NCI-H524 (cell line): ENCODE measurements at regions not wholly inside any gene's neighbourhood (a gene's known extent, or its start where the extent isn't known, plus 50 kb on each side); places are given as distances from the start of the nearest gene placed in this dataset.
A peak's percentile ranks its signal among the peaks of the same experiment; 100 is the strongest.

Experiments used
- DNase-seq, 2 experiments: peaks; one replicate each; lab custom pipeline; 2025; lab: John Stamatoyannopoulos, UW

DNA sequence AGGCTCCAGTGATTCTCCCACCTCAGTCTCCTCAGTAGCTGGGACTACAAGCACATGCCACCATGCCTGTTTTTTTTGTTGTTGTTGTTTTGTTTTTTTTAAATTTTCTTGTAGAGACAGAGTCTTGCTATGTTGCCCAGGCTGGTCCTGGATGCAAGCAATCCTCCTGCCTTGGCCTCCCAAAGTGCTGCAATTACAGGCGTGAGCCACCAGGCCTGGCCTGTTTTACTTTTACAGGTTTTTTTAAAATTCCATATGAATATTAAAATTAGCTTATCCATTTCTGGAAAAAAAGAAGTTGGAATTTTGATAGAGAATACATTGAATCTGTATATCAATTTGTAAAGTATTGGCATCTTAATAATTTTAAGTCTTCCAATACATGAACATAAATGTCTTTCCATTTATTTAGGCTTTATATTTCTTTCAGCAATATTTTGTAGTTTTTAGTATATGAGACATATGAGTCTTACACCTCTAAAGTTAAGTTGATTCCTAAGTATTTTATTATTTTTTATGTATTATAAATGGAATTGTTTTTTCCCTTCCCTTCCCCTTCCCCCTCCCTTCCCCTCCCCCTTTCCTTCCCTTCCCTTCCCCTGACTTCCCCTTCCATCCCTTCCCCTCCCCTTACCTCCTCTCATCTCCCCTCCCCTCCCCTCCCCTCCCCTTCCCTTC lies 323.5 kb upstream of the SALL1 start:
- DNase-seq: no peak

DNA sequence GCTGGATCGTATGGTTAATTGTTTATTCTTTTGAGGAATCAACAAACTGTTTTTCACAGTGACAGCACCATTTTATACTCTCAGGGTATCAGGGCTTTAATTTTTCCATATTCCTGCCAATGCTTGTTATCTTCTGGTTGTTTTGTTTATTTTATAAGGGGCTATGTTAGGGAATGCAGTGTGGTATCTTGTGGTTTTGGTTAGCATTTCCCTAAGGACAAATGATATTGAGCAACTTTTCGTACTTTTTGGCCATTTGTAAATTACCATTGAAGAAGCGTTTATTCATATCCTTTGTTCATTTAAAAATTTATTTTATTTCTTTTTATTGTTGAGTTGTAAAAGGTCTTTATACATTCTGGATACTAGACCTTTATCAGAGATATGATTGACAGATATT lies 322.0 kb upstream of the SALL1 start:
- no peak for DNase-seq

DNA sequence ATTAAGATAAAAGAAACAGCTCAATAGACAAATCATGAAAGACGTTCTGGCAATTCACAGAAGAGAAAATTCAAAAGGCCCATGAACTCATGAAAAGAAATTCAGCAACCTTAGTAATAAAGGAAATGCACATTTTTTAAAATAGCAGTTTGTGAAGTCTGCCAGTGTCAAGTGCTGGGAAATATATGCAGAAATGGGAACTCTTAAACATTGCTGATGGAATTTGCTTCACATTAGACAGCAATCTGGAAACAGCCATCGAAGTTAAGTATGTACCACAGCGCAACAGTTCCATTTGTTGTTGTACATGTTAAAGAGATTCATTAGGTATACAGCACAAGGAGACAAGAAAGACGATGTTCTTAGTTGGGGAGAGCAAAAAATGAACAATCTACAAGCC lies 319.4 kb upstream of the SALL1 start:
- DNase-seq: no peak

DNA sequence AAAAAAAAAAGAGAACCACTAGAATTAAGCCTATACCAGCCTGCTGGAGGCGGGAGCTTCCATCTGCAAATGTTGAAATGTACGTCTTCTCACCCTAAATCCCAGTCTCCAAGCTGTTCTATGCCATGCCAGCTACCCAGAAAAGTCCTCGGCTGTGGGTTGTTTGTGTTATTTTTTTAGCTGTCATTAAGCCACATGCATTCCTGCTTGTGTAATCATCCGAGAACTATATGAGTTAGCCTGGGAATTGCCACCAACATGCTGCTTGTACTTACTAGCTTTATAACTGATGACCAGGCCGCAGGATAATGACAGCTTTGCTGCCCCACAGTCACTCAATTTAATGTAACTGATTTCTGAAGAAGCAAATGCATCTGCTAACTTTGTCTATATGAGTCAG lies 313.9 kb upstream of the SALL1 start:
- DNase-seq: no peak

DNA sequence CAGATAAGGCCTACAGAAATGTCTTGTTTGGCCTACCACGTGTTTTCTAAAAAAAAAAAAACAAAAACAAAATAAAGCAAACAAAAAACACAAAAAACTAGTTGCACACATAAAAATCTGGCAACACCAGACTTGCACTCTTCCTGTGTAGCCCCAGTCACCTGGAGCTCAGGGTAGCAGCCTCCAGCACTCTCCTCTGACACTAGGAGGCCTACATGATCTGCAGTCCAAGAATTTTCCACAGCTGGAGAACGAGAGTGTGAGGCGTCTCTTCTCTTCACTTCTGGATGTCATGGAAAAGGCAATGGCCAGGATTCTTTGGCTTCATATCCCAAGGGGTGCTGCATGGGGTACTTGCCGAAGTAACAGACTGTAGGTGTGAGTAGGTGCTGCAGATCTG lies 310.2 kb upstream of the SALL1 start:
- DNase-seq: no peak

DNA sequence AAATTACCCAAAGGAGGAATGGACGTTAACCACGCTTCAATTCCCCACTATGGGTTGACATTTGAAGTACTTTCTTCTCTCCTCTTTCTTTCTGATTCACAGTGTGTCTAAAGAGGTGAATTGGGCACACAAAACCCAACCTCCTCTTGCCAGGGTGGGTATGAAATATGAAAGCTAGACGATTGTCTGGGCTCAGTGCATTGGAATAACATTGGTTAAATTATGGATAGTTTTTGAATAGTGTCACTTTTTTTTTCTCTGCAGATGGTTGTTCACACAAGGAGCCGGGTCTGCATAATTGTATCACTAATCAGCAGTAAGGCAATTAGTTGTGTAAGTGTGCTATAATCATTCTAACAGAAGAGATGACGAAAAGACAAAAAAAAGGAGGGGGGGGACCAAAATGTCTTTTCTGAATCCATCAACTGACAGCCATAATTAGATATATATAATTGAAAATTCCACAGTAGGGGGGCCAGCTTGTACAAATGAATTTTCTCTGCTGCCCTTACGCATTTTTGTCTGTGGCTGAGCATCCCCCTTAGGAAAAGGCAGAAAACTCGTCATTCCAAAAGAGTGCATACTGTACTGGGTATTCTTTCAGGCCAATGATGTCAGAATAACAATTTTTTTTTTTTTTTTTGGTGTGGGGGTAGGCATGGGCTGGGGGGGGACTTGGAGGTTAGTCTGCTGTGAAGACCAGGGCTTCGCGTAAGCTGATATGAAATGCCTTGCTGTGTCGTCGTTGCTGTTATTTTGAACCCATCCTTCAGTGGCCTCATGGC lies 307.5 kb upstream of the SALL1 start:
- DNase-seq: no peak

DNA sequence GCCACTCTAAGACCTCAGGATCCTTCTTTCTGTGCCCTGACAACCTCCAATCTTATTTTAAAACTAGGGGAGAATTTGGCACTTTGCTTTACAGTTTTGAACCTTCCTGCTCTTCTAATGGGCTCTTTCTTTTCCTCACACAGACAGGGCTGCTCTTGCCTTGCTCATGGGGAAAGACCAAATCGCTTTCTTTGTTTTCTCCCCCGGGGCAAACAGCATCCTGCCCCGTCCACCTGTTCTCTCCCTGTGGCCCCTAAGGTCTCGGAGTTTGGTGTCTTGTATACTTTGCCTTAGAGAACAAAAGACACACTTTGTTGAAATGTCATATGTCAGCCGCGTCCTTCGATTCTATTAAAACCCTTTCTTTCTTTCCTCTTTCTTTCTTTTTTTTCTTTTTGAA lies 306.7 kb upstream of the SALL1 start:
- no peak for DNase-seq

DNA sequence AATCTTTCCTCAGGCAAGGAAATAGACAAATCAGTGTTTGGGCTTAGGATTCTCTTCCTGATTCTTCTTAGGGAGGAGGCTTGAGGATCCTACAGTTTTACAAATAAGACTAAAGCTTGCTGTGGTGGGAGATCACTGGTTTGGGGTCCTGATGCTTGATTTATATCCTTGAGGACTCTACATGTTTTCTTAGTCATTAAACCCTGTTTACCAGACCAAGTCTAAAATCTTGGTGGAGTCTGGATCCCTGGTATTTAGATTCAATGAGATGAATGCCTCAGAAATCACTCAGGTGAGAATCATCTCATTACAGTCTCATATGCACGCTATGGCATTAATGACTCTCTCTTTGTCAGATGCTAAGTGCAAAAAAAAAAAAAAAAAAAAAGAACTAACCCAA lies 304.3 kb upstream of the SALL1 start:
- DNase-seq: no peak

DNA sequence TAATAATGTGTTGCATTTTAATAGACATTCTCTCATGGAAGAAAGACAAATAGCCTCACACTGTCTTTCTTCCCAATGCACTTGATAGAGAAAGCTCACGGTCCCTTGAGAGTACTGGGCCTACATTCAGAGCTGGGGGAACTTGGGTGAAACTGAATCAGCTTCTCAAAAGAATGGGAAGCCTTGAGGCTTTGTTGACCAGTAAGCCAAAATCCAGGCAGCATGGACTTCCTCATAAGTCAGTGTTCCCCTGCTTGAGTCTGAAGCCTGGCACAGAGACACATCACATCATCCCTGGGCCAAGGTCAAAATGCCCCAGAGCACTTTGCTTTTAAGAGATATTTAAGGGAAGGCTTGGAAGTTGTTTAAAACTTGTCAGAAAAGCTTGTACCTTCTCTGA lies 302.2 kb upstream of the SALL1 start:
- DNase-seq: no peak

DNA sequence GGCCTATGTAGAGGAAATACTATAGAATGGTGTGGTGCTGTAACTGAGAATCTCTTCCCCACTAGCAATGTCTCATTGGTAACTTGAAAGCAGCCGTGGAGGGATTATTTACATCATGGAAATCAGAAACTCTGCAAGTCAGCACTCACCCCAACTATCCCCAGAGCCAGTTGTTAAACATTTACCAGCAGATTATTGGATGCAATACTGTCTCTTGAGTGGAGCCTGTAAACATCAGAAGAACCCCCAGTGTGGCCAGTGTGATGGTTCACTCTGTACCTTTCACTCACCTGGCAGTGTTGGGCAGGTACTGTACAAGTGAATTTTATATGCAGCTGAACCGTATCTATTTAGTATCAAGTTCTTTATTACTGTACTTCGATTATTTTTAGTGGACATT lies 299.8 kb upstream of the SALL1 start:
- no peak for DNase-seq

DNA sequence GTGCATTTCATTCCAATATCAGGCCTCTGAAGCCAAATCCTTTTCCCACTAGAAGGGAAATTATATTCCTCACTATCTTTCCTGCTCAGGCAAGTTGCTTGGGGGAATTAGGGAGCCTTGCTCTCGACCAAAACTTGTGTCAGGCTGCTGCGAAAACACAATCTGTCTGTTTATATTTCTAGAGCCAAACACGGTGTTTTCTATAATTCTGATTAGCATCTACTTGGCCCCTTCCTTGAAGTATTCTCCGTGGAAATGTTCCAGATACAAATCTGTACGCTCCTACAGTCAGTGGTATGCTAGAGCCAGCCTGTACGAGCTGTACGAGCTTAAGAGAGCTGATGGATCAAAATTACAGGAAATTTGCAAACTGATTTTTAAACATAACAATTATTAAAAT lies 299.3 kb upstream of the SALL1 start:
- DNase-seq: no peak

DNA sequence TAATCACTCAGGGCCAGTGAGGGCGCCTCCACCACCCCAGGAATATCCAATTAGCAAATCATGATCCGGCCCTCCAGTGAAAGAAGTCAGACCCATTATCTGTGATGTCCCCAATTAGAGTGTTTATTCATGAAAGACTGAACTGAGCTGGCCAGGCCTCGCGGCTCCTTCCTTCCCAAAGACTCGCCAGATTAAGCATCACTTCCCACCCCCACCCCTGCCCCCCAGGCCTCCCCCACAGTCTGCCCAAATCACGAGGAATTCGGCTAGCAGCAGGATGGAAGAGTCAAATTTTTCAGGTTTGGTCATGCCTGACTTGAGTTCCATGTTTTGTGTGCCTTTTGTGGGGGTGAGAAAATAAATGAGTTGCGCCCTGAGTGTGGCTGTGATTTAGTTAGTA lies 298.4 kb upstream of the SALL1 start:
- no peak for DNase-seq

DNA sequence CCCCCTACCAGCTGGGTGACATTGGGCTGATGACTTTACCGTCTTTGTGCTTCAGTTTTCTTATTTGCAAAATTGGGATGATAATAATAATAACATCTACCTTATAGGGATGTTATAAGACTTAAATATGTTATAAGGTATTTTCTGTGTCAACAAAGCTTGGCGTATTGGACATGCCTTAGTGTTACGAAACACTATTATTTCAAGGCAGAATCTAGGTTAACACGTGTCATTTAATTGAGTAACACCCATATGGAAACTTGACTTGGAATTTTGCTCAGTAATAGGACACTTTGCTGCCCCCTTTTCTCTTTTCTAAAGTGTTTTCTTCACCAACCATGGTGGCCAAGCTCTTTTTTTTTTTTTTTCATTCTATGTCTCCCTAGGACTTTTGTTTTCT lies 294.2 kb upstream of the SALL1 start:
- DNase-seq: no peak

DNA sequence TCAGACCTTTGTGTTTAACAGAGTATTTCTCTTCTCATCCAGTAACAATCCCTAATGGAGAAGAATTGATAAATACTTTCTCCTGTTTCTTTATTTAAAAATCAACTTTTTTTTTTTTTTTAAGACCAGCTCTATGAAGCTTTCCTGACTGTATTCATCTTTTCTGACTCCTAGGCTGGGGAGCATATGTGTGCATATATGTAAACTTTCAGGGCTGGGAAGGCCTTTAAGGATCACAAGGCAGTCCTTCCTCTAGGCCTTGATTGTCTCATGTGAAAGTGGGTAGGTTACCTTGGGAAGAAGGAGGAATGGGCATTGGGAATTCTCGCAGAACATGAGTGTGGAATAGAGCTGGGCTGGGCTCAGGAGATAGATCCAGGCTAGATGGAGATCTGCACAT lies 292.9 kb upstream of the SALL1 start:
- no peak for DNase-seq

DNA sequence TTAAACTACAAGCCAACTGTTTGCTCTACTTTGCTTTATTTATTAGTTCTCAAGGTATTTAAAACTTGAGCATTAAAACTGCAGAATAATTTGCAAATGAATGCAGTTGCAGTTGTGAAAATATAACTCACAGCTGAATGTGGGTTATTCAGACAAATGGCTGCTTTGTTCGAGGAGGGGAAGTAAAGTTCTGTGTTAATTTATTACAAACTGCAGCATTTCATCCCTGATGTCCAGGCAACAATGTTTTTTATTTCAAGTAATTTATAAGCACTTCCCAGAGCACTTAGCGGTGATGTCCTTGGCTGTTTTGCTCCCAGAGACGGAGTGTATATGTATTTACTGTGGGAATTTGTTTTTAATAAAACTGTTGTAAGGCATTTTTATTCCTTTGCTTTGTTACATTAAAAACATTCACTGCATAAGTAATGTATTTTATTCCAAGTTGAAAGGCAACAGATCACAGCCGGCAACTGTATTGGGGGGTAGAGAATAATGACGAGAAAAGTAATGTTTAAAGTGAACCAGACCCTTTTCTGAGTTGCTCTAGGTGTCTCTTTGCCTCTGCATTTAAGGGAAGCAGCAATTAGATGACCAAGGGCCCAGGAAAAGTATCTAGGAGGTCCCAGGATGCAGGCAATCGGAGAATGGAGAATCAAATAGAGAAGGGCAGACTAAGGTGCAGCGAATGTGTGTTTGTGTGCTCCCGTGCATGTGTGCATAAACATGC lies 291.2 kb upstream of the SALL1 start:
- DNase-seq: no peak

DNA sequence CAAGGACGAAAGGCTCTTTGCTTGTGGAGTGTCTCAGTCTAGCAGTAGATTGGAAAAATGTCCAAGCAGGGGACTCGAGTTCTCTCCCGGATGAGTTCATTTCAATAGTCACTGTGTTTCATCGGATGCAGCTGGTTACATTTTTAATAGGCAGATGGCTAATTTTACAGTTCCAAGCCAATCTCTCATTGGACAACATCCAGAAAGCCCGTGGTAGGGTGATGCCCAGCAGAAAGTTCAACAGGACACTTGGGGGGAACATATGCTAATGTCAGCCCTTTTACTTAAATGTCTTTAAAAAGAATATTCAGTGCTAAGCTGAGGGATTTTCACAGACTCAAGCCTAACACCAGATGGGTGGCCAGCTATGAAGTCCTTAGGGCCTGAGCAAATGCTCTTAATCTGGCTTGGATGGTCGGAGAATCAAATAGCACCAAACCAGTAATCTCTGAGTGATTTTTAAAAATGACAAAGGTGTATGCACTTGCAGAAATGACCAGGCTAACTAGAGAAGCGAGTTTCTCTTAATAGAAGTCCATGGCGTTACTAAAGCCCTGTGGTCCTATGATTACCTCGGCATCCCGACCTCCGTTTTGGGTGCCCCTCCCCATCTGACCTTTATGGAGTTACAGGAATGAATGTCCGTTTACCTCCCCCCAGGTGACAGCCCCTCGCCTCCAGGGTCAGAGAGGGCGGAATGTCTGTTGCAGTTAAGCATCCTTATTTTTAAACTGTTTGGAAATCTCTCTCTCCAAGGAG lies 289.2 kb upstream of the SALL1 start:
- DNase-seq: peak in 1 of 2 experiments; percentile 40

DNA sequence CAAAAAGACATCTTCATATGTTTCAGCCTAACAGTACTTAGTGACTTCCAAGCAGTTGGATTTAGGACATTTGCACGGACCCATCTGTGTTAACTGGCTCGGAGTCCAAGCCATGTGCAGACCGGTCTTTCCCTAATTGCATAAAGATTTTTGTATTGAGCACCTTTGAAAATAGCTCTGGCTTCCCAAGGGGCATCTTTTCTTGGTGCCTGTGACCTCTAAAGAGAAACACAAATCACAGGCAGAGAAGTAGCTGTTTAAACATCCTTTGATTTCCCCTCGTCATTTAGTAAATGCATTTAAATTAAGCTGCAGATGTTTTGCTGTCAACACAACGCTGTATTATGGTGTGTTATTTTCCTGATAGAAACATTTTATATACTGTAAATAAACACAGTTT lies 288.2 kb upstream of the SALL1 start:
- no peak for DNase-seq

DNA sequence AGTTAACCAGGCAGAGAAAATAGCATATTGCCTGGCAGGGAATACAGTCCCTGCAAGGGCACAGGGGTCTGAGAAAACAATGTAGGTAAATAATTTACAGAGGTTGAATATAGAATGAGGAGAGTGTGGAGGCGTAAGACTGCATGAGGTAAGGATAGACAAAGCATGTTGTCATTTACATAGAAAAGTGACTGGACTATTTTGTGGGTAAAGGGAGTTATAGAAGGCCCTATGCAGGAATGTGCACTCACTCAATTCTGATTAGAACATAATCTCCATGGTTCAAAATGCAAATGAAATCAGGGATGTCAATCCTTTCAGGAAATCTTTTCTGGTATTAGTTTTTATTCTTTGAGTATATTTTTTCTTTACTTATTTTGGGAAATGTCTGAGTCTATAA lies 285.7 kb upstream of the SALL1 start:
- DNase-seq: no peak

DNA sequence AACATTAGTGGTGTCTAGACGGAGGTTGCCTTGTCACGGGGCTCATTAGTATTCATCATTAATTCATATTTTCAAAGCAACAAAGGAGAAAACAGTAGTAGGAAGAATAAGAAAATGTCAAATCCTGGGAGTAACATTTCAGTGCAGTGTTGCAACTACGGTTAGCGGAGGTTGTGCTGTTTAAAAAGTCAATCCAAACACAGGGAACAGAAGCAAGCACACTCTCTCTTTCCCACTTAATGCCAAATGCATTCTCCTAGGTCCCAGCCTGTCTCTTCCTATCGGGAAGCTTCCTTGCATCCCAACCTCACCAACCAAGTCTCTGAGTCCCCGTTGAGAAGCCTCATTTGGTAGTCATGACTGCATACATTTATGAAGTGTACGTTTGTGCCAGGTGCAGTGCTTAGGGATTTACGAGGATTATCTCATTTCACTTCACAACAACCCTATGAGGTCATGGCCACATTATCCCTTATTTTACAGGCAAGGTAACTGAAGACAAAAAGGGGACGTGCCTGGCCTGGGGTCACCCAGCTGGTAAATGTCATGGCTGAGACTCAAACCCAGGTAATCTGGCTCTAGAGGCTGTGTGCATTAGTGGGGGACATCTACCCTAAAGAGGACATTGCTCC lies 283.6 kb upstream of the SALL1 start:
- DNase-seq: peak in 1 of 2 experiments; percentile 9

DNA sequence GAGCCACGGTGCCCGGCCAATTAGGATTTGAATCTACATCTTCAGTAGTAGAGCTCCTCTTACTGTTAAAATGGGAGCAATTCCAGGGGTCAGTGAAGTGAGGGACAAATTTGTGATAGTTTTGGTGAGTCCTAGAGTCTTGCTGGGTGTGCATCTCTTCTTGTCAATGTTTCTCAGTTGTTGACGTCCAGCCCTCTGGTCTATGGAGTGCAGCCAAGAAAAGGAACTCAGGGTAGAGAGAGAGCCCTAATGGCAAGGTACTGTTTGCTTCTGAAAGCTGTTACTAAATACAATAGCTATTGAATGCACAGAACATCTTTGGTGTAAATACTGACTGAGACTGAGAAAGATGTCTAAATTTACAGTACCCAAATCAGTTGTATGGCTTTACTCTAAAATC lies 282.5 kb upstream of the SALL1 start:
- DNase-seq: no peak

DNA sequence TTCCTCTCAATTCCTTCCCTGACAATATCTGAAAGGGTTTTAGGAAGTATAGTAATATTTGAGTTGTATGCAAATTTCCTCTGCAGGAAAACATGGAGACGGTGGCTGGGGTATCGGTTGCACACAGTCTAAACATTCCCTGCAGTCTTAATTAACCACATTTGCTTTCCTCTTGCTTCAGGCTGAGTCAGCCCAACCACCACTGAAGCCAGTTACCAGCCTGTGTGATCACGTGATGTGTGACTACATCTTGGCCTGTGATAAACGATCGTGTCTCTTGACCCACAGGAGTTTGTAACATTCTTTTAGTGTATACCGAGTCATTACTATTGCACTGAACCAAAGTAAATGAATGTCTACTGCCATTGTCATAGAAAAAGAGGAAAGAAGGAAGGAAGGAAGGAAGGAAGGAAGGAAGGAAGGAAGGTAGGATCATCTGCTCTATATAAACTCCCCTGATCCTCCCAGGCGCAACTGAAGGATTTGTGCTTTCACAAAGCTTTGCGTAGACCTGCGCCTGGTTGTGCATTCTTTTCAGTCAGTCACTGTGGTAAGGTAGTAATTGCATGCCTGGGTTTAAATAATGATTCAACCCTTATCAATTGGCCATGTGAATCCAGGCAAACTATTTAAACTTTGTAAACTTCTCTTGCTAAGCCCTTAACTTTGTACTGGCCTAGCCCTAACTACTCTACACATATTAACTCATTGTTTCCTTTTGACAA lies 280.6 kb upstream of the SALL1 start:
- DNase-seq: no peak
